ENCODE measurements at regions not wholly inside any gene's neighbourhood (a gene's known extent, or its start where the extent isn't known, plus 50 kb on each side); places are given as distances from the start of the nearest gene placed in this dataset.

- no peaks in the 10 kb centered on the region for H3K79me2 ChIP-seq (ENCODE audit: control insufficient read depth in 1 of 2, insufficient read depth in 2 of 2, low read length in 2 of 2)
- ChIA-PET POLR2A (ENCODE audit: partially characterized antibody) (interaction anchor here (1.0 to 2.3 kb wide), 2 partner anchors 10 to 52 kb away, joined by 3 to 7 read pairs; no protein-coding TSS in a partner anchor), CTCF (ENCODE audit: partially characterized antibody) (interaction anchor here (0.9 to 3.9 kb wide), 4 partner anchors 16 to 112 kb away, joined by 3 to 23 read pairs (median 6); no protein-coding TSS in a partner anchor)
- H3K4ac ChIP-seq (replicated peaks; ENCODE audit: insufficient read length, low read depth, low read length) = no peak overlapping the region
- no peak overlapping the region for H4K8ac ChIP-seq (ENCODE audit: extremely low read depth, insufficient read depth, low read length)
- H2BK5ac ChIP-seq (ENCODE audit: low read depth, low read length) = no peak overlapping the region
- no peak overlapping the region for H3K27ac ChIP-seq (ENCODE audit: low read depth, low read length)
- H3K9ac ChIP-seq (replicated peaks in 1 of 4; ENCODE audit: extremely low read depth in 1 of 4, low read depth in 3 of 4, low read length in 3 of 4) = no peak overlapping the region
- H3K14ac ChIP-seq (ENCODE audit: insufficient read length) = no peak overlapping the region
- H3K9me3 ChIP-seq (ENCODE audit: insufficient read depth in 2 of 2, low read depth in 1 of 2, low read length in 1 of 2) = no peaks in the 10 kb centered on the region
- H4K5ac ChIP-seq (ENCODE audit: insufficient read length, low read depth, low read length) = no peak overlapping the region
- DNase-seq (ENCODE audit: low read depth in 1 of 2, low spot score in 2 of 2) (no peak), FAIRE-seq (no peak)
- no peak overlapping the region for H2BK12ac ChIP-seq (ENCODE audit: low read depth, low read length)
- no peaks in the 10 kb centered on the region for H4K20me1 ChIP-seq (replicated peaks in 1 of 2; ENCODE audit: control insufficient read depth in 1 of 2, insufficient read depth in 2 of 2, low read length in 2 of 2)
- 0 out of 7 replicates have a peak, but pooled peaks cover 0 to 6% (median 0%) of the 10 kb centered on the region in 4 experiments for H3K4me1 ChIP-seq (replicated peaks in 1 of 4; ENCODE audit: control insufficient read depth in 3 of 4, insufficient read depth in 4 of 4, low read length in 3 of 4)
- no peak overlapping the region for H2BK15ac ChIP-seq (ENCODE audit: low read length)
- no peak overlapping the region for H3K56ac ChIP-seq (replicated peaks; ENCODE audit: insufficient read length, low read depth, low read length)
- no peak overlapping the region for H2AFZ ChIP-seq (ENCODE audit: low read length)
- H3K4me3 ChIP-seq (ENCODE audit: extremely low read depth in 1 of 4, insufficient read depth in 2 of 4, low read depth in 3 of 4, low read length in 4 of 4) = no peak overlapping the region
- H3K23ac ChIP-seq (ENCODE audit: insufficient read length) = no peak overlapping the region
- no peak overlapping the region for H4K91ac ChIP-seq (replicated peaks; ENCODE audit: insufficient read length, low read length)
- H3K36me3 ChIP-seq (ENCODE audit: control insufficient read depth in 2 of 4, insufficient read depth in 4 of 4, low read length in 3 of 4) = no peaks in the 10 kb centered on the region
- no peak overlapping the region for H2BK120ac ChIP-seq (replicated peaks; ENCODE audit: low read depth, low read length)
- no peak overlapping the region for H2BK20ac ChIP-seq (ENCODE audit: low read length)
- no peak overlapping the region for H3K18ac ChIP-seq (ENCODE audit: extremely low read depth, low read length)
- H3K27me3 ChIP-seq (replicated peaks in 1 of 4; ENCODE audit: control insufficient read depth in 3 of 4, extremely low read depth in 1 of 4, insufficient read depth in 3 of 4, low read length in 3 of 4) = no peaks in the 10 kb centered on the region
- 80% methylated on average over 3 of the region's 3 CpGs; no CpG with 5 or more reads in 1 of the 2 experiments for WGBS, 2 experiments (ENCODE audit: extremely low coverage in 1 of 2, insufficient coverage in 1 of 2, insufficient read length in 1 of 2, insufficient replicate concordance in 2 of 2, low coverage in 1 of 2, low lambda C conversion rate in 2 of 2, missing lambda C conversion rate in 1 of 2)
- no peak overlapping the region for H2AK5ac ChIP-seq (ENCODE audit: low read depth, low read length)
- H3K4me2 ChIP-seq (ENCODE audit: insufficient read depth in 1 of 2, low read depth in 2 of 2, low read length in 2 of 2) = no peak overlapping the region
- H3K23me2 ChIP-seq (ENCODE audit: low read depth, low read length) = no peaks in the 10 kb centered on the region
- H3K79me1 ChIP-seq (ENCODE audit: low read depth, low read length) = no peaks in the 10 kb centered on the region
- TF ChIP-seq ATF3 (IDR thresholded peaks at IDR 0.05; ENCODE audit: insufficient read depth, low read depth, low read length) (no peak), NANOG (IDR thresholded peaks at IDR 0.05; ENCODE audit: insufficient read depth, low read depth, low read length, poor library complexity, severe bottlenecking) (no peak), NRF1 (IDR thresholded peaks at IDR 0.05; ENCODE audit: low read depth, low read length) (no peak), RBBP5 (IDR thresholded peaks at IDR 0.05; ENCODE audit: borderline replicate concordance, low read depth, low read length) (no peak), CBX5 (IDR thresholded peaks at IDR 0.05; ENCODE audit: low read depth, low read length) (no peak), SIRT6 (IDR thresholded peaks at IDR 0.05; ENCODE audit: low read length) (no peak), CTBP2 (IDR thresholded peaks at IDR 0.05; ENCODE audit: borderline replicate concordance, insufficient read depth, insufficient read length, low read length) (no peak), HDAC2 (IDR thresholded peaks at IDR 0.05; ENCODE audit: borderline replicate concordance in 1 of 2, low read depth in 2 of 2, low read length in 2 of 2) (no peak), TBP (IDR thresholded peaks at IDR 0.05; ENCODE audit: low read depth, low read length) (no peak), CHD2 (IDR thresholded peaks at IDR 0.05; ENCODE audit: low read length) (no peak), RNF2 (IDR thresholded peaks at IDR 0.05; ENCODE audit: borderline replicate concordance, low read depth, low read length, missing control alignments, poor library complexity, severe bottlenecking) (no peak), TCF12 (IDR thresholded peaks at IDR 0.05; ENCODE audit: low read depth, low read length) (no peak), JUN (IDR thresholded peaks at IDR 0.05; ENCODE audit: low read depth, low read length) (no peak)
These were observed 51.0 kb upstream of the TJP1 start for GRCh38 chr15:29873264-29873663.
